CD1c-positive myeloid dendritic cell (primary cell): ENCODE measurements at regions not wholly inside any gene's neighbourhood (a gene's known extent, or its start where the extent isn't known, plus 50 kb on each side); places are given as distances from the start of the nearest gene placed in this dataset.
A peak's percentile ranks its signal among the peaks of the same experiment; 100 is the strongest.

ENCODE experiments used
- DNase-seq: peaks from one replicate; pipeline ENCODE4 v3.0.0-alpha.2; 2016; ENCODE audit errors: extremely low spot score

- no peak for DNase-seq
These were observed 110.5 kb upstream of the MAP1B start for GRCh38 chr5:71996789-71997188.

GRCh38 chr5:71998746-71999145 lies 108.5 kb upstream of the MAP1B start:
- DNase-seq, result no peak

DNA sequence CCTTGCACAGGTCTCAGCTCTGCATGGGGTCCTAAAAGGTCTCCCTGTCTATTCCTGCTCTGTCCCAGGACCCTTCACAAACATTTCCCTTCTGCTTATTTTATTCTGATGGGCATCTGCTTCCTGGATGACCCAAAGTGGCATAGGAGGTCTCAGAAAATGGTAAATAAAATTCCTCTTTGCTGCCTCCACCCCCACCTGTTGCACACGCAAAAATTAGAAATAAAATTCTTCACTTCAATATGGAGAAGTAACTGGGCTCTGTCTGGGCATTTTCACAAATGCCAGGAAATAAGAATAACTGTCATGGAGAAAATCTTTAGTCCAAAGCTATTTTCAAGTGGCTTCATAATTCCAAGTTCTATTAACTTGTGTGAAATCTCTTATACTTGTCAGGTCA lies 106.6 kb upstream of the MAP1B start:
- no peak for DNase-seq

DNA sequence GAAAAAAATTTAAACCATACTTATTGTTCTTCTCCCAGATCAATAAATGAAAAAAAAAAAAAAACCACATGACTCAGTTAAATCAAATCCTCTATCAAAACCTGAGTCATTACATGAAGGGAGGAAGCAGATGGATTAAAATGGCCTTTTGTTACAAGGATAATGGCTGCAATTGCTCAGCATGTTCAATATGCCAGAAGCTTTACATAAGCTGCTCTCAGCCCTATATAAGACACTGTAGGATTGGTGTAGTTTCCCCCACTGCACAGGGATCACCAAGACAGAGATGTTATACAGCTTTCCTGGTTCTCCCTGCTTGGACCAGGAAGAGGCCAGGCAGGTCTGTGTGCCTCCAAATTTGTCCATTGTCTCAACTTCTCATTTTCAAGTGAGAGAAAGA lies 101.6 kb upstream of the MAP1B start:
- DNase-seq, result no peak

- no peak for DNase-seq
These were observed 100.9 kb upstream of the MAP1B start for GRCh38 chr5:72006361-72006760.

GRCh38 chr5:72007336-72008111 lies 99.8 kb upstream of the MAP1B start:
- DNase-seq, result no peak

DNA sequence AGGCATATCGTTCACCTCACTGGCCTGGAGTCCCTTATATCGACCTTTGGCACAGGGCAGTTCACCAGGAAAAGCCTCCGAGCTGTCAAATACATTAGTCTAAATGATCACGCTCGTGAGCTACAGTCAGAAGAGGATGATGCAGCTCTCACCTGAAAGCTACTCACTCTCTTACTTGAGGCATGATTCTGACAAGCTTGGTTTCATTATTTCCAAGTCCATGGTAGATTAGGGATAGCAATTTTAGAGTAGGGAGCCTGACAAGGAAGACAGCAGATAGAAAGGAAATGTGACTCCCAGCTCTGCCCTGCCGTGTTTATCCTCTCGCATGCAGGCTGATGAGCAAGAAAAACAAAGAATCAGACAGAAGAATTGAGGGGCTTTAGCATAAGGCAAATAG lies 98.0 kb upstream of the MAP1B start:
- DNase-seq, result no peak

- DNase-seq, result no peak
These were observed 96.8 kb upstream of the MAP1B start for GRCh38 chr5:72010430-72010829.

- DNase-seq, result no peak
These were observed 94.4 kb upstream of the MAP1B start for GRCh38 chr5:72012906-72013305.

DNA sequence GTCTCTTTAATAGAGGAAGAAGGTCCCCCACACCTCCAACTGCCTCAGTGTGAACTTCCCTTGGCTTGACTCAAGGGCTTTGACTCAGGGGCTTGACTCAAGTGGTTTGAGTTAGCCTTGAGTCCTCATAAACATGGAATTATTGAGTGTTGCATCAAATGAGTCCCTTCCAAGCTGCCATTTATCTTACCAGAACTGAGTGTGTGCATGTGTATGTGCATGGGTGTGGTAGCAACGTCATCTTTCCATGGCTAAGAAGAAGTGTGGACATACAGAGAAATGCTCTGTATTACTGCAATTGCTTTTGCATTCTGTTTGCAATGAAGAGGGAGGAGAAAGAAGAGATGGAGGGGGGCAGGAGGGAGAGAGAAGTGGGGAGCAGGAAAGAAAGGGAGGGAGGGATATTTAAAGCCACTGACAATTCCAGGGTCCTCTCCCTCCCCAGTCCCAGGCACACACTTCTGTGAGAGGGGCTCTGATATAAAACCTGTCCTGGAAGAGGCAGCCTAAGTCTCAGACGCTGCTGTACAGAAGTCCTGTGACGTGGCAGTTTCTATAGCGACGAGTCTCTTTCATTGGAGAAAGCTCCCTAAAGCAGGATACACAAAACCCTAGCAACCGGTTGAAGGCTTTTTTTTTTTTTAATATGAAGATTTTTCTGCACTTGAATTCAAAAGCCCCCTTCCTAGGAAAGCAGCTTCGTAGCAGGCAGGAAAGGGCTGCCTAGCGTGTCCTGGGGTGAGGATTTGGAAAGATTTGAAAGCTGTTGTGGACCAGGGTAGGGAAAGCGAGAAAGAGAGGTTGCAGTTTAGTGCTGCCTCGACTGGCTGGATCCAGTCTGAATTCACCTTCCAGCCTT lies 93.3 kb upstream of the MAP1B start:
- DNase-seq, result no peak

GRCh38 chr5:72015103-72015548 lies 92.1 kb upstream of the MAP1B start:
- no peak for DNase-seq

GRCh38 chr5:72018143-72018803 lies 89.0 kb upstream of the MAP1B start:
- peak; percentile 63 for DNase-seq

DNA sequence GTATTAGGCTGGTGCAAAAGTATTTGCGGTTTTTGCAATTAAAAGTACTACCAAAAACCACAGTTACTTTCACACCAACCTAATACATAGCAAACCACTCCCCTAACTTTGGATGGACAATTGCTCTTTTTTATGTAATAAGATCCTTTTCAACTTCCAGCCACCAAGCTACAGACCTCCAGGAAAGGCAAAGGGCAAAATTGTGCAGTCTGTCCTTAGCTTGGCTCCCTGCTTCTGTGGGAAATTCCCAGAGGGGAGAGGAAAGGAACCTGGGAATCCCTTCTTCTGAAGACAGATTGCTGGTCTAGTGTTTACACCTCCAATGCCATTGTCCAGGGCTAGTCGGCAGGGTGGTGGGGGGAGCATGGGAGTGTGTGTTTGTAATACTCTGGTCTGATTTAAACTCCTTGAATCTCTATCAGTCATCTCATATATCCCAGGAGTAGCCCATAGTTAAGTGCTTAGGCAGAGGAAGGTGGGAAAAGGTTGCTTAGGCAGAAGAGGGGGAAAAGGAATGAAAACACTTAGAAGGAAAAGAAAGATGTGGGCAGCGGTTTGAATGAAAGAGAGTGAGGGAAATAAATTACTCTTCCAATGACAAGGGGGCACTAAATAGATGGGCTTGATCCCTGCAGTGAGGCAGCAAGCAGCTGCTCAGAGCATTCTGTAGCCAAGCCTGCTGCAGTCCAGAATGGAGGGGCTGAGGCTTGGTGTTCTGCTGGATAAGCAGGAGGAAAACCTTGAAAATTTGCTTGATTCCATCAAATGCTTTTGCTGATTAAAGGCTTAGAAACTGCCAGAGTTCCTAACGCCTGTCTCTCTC lies 86.9 kb upstream of the MAP1B start:
- DNase-seq, result no peak

GRCh38 chr5:72021651-72022357 lies 85.5 kb upstream of the MAP1B start:
- no peak for DNase-seq

- DNase-seq, result no peak
These were observed 78.9 kb upstream of the MAP1B start for GRCh38 chr5:72028382-72028781.

GRCh38 chr5:72030237-72030636 lies 77.0 kb upstream of the MAP1B start:
- no peak for DNase-seq

GRCh38 chr5:72032788-72033187 lies 74.5 kb upstream of the MAP1B start:
- no peak for DNase-seq

DNA sequence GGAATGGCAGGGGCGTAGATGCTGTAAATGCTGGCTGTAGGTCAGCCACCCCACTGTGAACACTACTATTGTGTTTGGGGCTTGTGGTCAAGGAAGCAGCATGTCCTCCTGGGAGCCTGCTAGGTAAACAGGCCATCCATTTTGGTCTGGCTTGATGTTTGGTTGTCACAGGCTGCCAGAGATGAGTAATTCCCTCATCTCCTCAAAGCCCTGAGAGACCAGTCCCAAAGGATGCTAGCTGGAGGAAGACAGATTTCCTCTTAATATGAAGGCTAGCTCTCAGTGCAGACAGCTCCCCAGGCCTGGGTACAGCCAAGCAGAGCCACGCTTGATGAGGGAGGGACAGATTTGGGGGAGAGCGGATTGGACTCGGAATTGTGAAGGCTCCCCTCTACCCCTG lies 72.5 kb upstream of the MAP1B start:
- DNase-seq, result no peak

- DNase-seq, result no peak
These were observed 71.4 kb upstream of the MAP1B start for GRCh38 chr5:72035831-72036230.

DNA sequence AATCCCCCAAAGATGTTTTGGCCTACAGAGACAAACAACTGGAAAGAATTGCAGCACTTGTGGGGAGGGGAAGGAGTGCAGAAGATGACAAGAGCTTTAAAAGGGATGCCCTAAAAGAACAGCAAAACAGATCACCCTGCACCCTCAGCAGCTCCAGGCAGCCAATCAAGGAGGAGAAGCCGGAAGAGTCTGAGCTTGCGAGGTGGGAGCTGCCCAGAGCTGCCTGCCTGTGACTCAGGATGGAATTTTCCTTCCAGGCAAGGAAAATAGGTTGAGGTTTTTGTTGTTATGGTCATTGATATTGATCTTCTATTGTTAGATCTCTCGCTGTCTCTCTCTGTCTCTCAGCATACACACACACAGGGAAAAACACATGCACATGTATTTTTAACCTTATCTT lies 70.3 kb upstream of the MAP1B start:
- DNase-seq, result no peak

GRCh38 chr5:72040513-72040912 lies 66.8 kb upstream of the MAP1B start:
- DNase-seq, result no peak
